HCT116 (cell line): ENCODE measurements at regions not wholly inside any gene's neighbourhood (a gene's known extent, or its start where the extent isn't known, plus 50 kb on each side); places are given as distances from the start of the nearest gene placed in this dataset.

Experiments used
- ATAC-seq: fragments of 200-7000 bp; cut with Tn5 transposase; 2 replicates; pipeline ENCODE4 v1.9.1; 2020; ENCODE audit warnings: mild to moderate bottlenecking, moderate library complexity
- BruUV-seq: library from RNA; stranded (reverse); fragments of 400-500 nt; replicated peaks from 2 replicates; lab custom pipeline; 2021; lab: Mats Ljungman, UMichigan
- CTCF ChIA-PET: fragments of 300-600 bp; sonication (Branson Sonifier 250); formaldehyde crosslinking; loops from one replicate; lab custom pipeline; 2021; ENCODE audit warnings: antibody characterized with exemption; lab: Charles Lee
- POLR2A ChIA-PET: fragments of 300-600, 350-600 bp; sonication (Branson Sonifier 250); formaldehyde crosslinking; loops from one replicate; lab custom pipeline; 2021; ENCODE audit warnings: antibody characterized with exemption; lab: Charles Lee
- RAD21 ChIA-PET, 2 experiments: fragments of 300-600 bp; sonication (Branson Sonifier 250); formaldehyde crosslinking; loops; one replicate each; lab custom pipeline; 2023; ENCODE audit warnings: low total read pairs in 2 of 2; ENCODE audit not compliant: uncharacterized antibody in 2 of 2, unreplicated experiment in 2 of 2, low non-redundant PET in 1 of 2; lab: Charles Lee
- DNase-seq: peaks from one replicate; pipeline ENCODE4 v3.0.0-alpha.2; 2010; ENCODE audit warnings: low read depth, low spot score
- H2AFZ ChIP-seq: fragments of 200-600 bp; shearing (Covaris generic), sonication (generic); 2 replicates; pipeline ENCODE4 v1.6.1; 2017; ENCODE audit warnings: low read depth, mixed run types, mixed read lengths, antibody characterized with exemption, low read length; ENCODE audit not compliant: poor library complexity, severe bottlenecking
- H3K27ac ChIP-seq: 2 replicates; pipeline ENCODE4 v1.5.1; 2012; ENCODE audit warnings: low read depth, low read length
- H3K27me3 ChIP-seq: fragments of 200-600 bp; sonication (generic); 2 replicates; pipeline ENCODE4 v1.6.1; 2016; ENCODE audit warnings: mixed run types, low read length, mixed read lengths; ENCODE audit not compliant: insufficient read depth
- H3K36me3 ChIP-seq, 2 experiments: fragments of 200-500 bp in 1 of 2; fragments of 200-600 bp in 1 of 2; sonication (Bioruptor generic) in 1 of 2; sonication (generic) in 1 of 2; 2 replicates each; pipeline versions ENCODE4 v1.5.1 to v1.6.1; 2014 to 2016; ENCODE audit warnings: low read length in 2 of 2, inconsistent platforms in 1 of 2, mixed read lengths in 1 of 2, mixed run types in 1 of 2; ENCODE audit not compliant: insufficient read depth in 2 of 2, control insufficient read depth in 1 of 2
- H3K4me1 ChIP-seq, 2 experiments: fragments of 200-600 bp in 1 of 2; sonication (generic) in 1 of 2; 2 replicates each; pipeline versions ENCODE4 v1.5.1 to v1.6.1; 2012 to 2017; ENCODE audit warnings: low read length in 2 of 2, inconsistent platforms in 1 of 2, mild to moderate bottlenecking in 1 of 2, mixed read lengths in 1 of 2, mixed run types in 1 of 2, moderate library complexity in 1 of 2; ENCODE audit not compliant: insufficient read depth in 2 of 2, control insufficient read depth in 1 of 2
- H3K4me2 ChIP-seq: fragments of 200-600 bp; sonication (generic); 2 replicates; pipeline ENCODE4 v1.6.1; 2017; ENCODE audit warnings: mixed run types, low read length, mixed read lengths
- H3K4me3 ChIP-seq, 2 experiments: fragments of 200-600 bp in 1 of 2; sonication (generic) in 1 of 2; replicated peaks in 1 of 2; 2 replicates each; pipeline ENCODE4 v1.5.1; 2011 to 2016; ENCODE audit warnings: low read length in 2 of 2, control low read depth in 1 of 2, low read depth in 1 of 2, mild to moderate bottlenecking in 1 of 2, mixed read lengths in 1 of 2, mixed run types in 1 of 2
- H3K79me2 ChIP-seq: fragments of 200-600 bp; sonication (generic); 2 replicates; pipeline ENCODE4 v1.6.1; 2017; ENCODE audit warnings: mild to moderate bottlenecking, mixed run types, low read length, moderate library complexity, mixed read lengths; ENCODE audit not compliant: insufficient read depth
- H3K9ac ChIP-seq: fragments of 200-600 bp; sonication (generic); 2 replicates; pipeline ENCODE4 v1.6.1; 2016; ENCODE audit warnings: low read length, mixed read lengths
- H3K9me2 ChIP-seq: fragments of 200-600 bp; sonication (generic), shearing (Covaris generic); 2 replicates; pipeline ENCODE4 v1.6.1; 2017; ENCODE audit warnings: mixed run types, mild to moderate bottlenecking, moderate library complexity; ENCODE audit not compliant: insufficient read depth
- H3K9me3 ChIP-seq, 2 experiments: fragments of 200-500 bp in 1 of 2; fragments of 200-600 bp in 1 of 2; sonication (Bioruptor generic) in 1 of 2; sonication (generic) in 1 of 2; 2 replicates each; pipeline ENCODE4 v1.6.1; 2014 to 2017; ENCODE audit warnings: low read length in 2 of 2, mixed read lengths in 2 of 2, inconsistent platforms in 1 of 2, low read depth in 1 of 2, mild to moderate bottlenecking in 1 of 2, mixed run types in 1 of 2, moderate library complexity in 1 of 2; ENCODE audit not compliant: control insufficient read depth in 1 of 2, insufficient read depth in 1 of 2
- H4K20me1 ChIP-seq: fragments of 200-600 bp; sonication (generic), shearing (Covaris generic); 2 replicates; pipeline ENCODE4 v1.6.1; 2017; ENCODE audit warnings: mixed run types, mild to moderate bottlenecking, moderate library complexity; ENCODE audit not compliant: insufficient read depth
- ATF3 ChIP-seq: IDR thresholded peaks from 2 replicates; pipeline ENCODE4 v1.6.1; 2012
- CBX3 ChIP-seq: IDR thresholded peaks from 2 replicates; pipeline ENCODE4 v1.6.1; 2012; ENCODE audit warnings: low read depth
- CTCF ChIP-seq, 3 experiments: fragments of 200-600 bp in 1 of 3; sonication (generic) in 1 of 3; IDR thresholded peaks in 2 of 3; conservative IDR thresholded peaks in 1 of 3; 2 replicates each; pipeline ENCODE4 v1.5.1; 2012 to 2017; ENCODE audit warnings: low read depth in 2 of 3, low read length in 2 of 3, antibody characterized with exemption in 1 of 3, borderline replicate concordance in 1 of 3, control low read depth in 1 of 3, mild to moderate bottlenecking in 1 of 3, mixed read lengths in 1 of 3, mixed run types in 1 of 3, moderate library complexity in 1 of 3; ENCODE audit not compliant: insufficient read depth in 1 of 3
- EGR1 ChIP-seq: IDR thresholded peaks from 2 replicates; pipeline ENCODE4 v1.6.1; 2012; ENCODE audit warnings: low read depth
- ELF1 ChIP-seq: IDR thresholded peaks from 2 replicates; pipeline ENCODE4 v1.6.1; 2012; ENCODE audit warnings: low read depth, borderline replicate concordance
- EZH2 ChIP-seq: fragments of 200-600 bp; sonication (generic); IDR thresholded peaks from 2 replicates; pipeline ENCODE4 v1.6.1; 2017; ENCODE audit warnings: antibody characterized with exemption, mixed run types
- EZH2phosphoT487 ChIP-seq: fragments of 200-600 bp; IDR thresholded peaks from 2 replicates; pipeline ENCODE4 v1.6.1; 2018; ENCODE audit warnings: antibody characterized with exemption, borderline replicate concordance
- FOSL1 ChIP-seq: IDR thresholded peaks from 2 replicates; pipeline ENCODE4 v1.6.1; 2012; ENCODE audit warnings: low read depth
- JUND ChIP-seq: IDR thresholded peaks from 2 replicates; pipeline ENCODE4 v1.6.1; 2012
- MAX ChIP-seq: IDR thresholded peaks from 2 replicates; pipeline ENCODE4 v1.6.1; 2012
- POLR2A ChIP-seq: IDR thresholded peaks from 2 replicates; pipeline ENCODE4 v1.7.0; 2011; ENCODE audit warnings: borderline replicate concordance; ENCODE audit not compliant: insufficient read depth, insufficient read length; ENCODE audit errors: extremely low read depth
- POLR2AphosphoS5 ChIP-seq: IDR thresholded peaks from 2 replicates; pipeline ENCODE4 v1.6.1; 2011; ENCODE audit warnings: mild to moderate bottlenecking, low read depth, low read length, moderate library complexity
- RAD21 ChIP-seq: IDR thresholded peaks from 2 replicates; pipeline ENCODE4 v1.6.1; 2012; ENCODE audit warnings: low read depth, mild to moderate bottlenecking
- REST ChIP-seq: IDR thresholded peaks from 2 replicates; pipeline ENCODE4 v1.6.1; 2012; ENCODE audit warnings: low read depth
- SIN3A ChIP-seq: IDR thresholded peaks from 2 replicates; pipeline ENCODE4 v1.6.1; 2012; ENCODE audit warnings: low read depth
- SP1 ChIP-seq: IDR thresholded peaks from 2 replicates; pipeline ENCODE4 v1.6.1; 2012; ENCODE audit warnings: low read depth
- SRF ChIP-seq: IDR thresholded peaks from 2 replicates; pipeline ENCODE4 v1.6.1; 2012; ENCODE audit warnings: low read depth
- TCF7L2 ChIP-seq: IDR thresholded peaks from 2 replicates; pipeline ENCODE4 v1.7.0; 2011; ENCODE audit warnings: borderline replicate concordance, inconsistent platforms; ENCODE audit not compliant: insufficient read depth, insufficient read length; ENCODE audit errors: extremely low read depth
- YY1 ChIP-seq: IDR thresholded peaks from 2 replicates; pipeline ENCODE4 v1.6.1; 2011; ENCODE audit warnings: low read length, low read depth, moderate library complexity, mild to moderate bottlenecking; ENCODE audit not compliant: insufficient replicate concordance; ENCODE audit errors: extremely low read depth
- intact Hi-C: fragments of 100-400 bp; cut with micrococcal nuclease; formaldehyde crosslinking; loops from 2 replicates; pipeline ENCODE4 v1.10.0; 2022

GRCh38 chr9:93898026-93898425 lies 57.1 kb downstream of the BARX1 start:
- no TSS peak for BruUV-seq
- intact Hi-C loops, result no loop called here
- TF ChIP-seq EGR1 (no peak), SRF (no peak), SP1 (no peak), POLR2A (no peak), SIN3A (no peak), TCF7L2 (no peak), YY1 (no peak), REST (no peak), FOSL1 (no peak), MAX (no peak), ATF3 (no peak), RAD21 (no peak), JUND (no peak), EZH2 (no peak), CTCF (IDR thresholded peaks at IDR 0.05 in 2 of 3, conservative IDR thresholded peaks at IDR 0.05 in 1 of 3; ENCODE audit: borderline replicate concordance in 1 of 3, insufficient read depth in 1 of 3, low read depth in 2 of 3, low read length in 2 of 3) (no peak), POLR2AphosphoS5 (no peak), CBX3 (no peak), EZH2phosphoT487 (no peak), ELF1 (no peak)
- ATAC-seq, result no peak
- ChIA-PET CTCF (no interaction called here), RAD21 (no interaction called here), POLR2A (no interaction called here)
- Histone ChIP-seq H3K27me3 (no peaks in the 10 kb centered on the region), H3K9me2 (no peaks in the 10 kb centered on the region), H3K4me1 (no peaks in the 10 kb centered on the region), H3K9ac (no peak overlapping the region), H3K4me3 (no peak overlapping the region), H3K27ac (no peak overlapping the region), H4K20me1 (no peaks in the 10 kb centered on the region), H2AFZ (no peak overlapping the region), H3K36me3 (no peaks in the 10 kb centered on the region), H3K79me2 (no peaks in the 10 kb centered on the region), H3K9me3 (peaks cover 5 to 8% of the 10 kb centered on the region in 2 experiments; a peak in 3 of 4 replicates), H3K4me2 (no peak overlapping the region)
- DNase-seq, result no peak
